OCI-LY3 (cell line): ENCODE measurements at regions not wholly inside any gene's neighbourhood (a gene's known extent, or its start where the extent isn't known, plus 50 kb on each side); places are given as distances from the start of the nearest gene placed in this dataset.

Experiments
- H2AFZ ChIP-seq: fragments of 200-600, 300-600 bp; shearing (Covaris generic); 2 replicates; pipeline ENCODE4 v1.6.0; 2014; ENCODE audit warnings: antibody characterized with exemption, low read depth, low read length
- H3K27ac ChIP-seq: fragments of 200-600, 300-600 bp; sonication (generic); 2 replicates; pipeline ENCODE4 v1.5.1; 2014; ENCODE audit warnings: mild to moderate bottlenecking, low read length, moderate library complexity, mixed read lengths
- H3K27me3 ChIP-seq: fragments of 200-600, 300-600 bp; sonication (generic); 2 replicates; pipeline ENCODE4 v1.6.1; 2014; ENCODE audit warnings: low read depth, low read length, mixed read lengths
- H3K36me3 ChIP-seq: fragments of 200-600, 300-600 bp; sonication (generic); replicated peaks from 2 replicates; pipeline ENCODE3; 2014; ENCODE audit warnings: low read depth, low read length, mixed read lengths
- H3K4me1 ChIP-seq: fragments of 300-600, 200-600 bp; sonication (generic); 2 replicates; pipeline ENCODE4 v1.6.1; 2014; ENCODE audit warnings: low read length, mixed read lengths
- H3K4me2 ChIP-seq: fragments of 200-600, 300-600 bp; sonication (generic); 2 replicates; pipeline ENCODE4 v1.6.1; 2014; ENCODE audit warnings: low read length, mixed read lengths
- H3K4me3 ChIP-seq: fragments of 300-600, 200-600 bp; sonication (generic); 2 replicates; pipeline ENCODE4 v1.5.1; 2014; ENCODE audit warnings: antibody characterized with exemption, mild to moderate bottlenecking, low read length, moderate library complexity
- H3K79me2 ChIP-seq: fragments of 300-600, 200-600 bp; shearing (Covaris generic); 2 replicates; pipeline ENCODE4 v1.6.1; 2014; ENCODE audit warnings: mild to moderate bottlenecking, low read length, mixed read lengths
- H3K9ac ChIP-seq: fragments of 300-600, 200-600 bp; shearing (Covaris generic); 2 replicates; pipeline ENCODE4 v1.6.0; 2014; ENCODE audit warnings: mild to moderate bottlenecking, low read length, moderate library complexity
- H3K9me3 ChIP-seq: fragments of 200-600, 300-600 bp; shearing (Covaris generic); 2 replicates; pipeline ENCODE4 v1.6.1; 2014; ENCODE audit warnings: low read length, mixed read lengths; ENCODE audit not compliant: insufficient read depth
- H4K20me1 ChIP-seq: fragments of 200-600, 300-600 bp; sonication (generic); 2 replicates; pipeline ENCODE4 v1.6.1; 2016; ENCODE audit warnings: low read length, mixed read lengths; ENCODE audit not compliant: insufficient read depth
- CTCF ChIP-seq: fragments of 200-600, 300-600 bp; sonication (generic); IDR thresholded peaks from 2 replicates; pipeline ENCODE4 v1.5.1; 2014; ENCODE audit warnings: antibody characterized with exemption, low read length, low read depth
- EZH2phosphoT487 ChIP-seq: fragments of 200-600 bp; shearing (Covaris generic); IDR thresholded peaks from 2 replicates; pipeline ENCODE4 v1.6.1; 2018; ENCODE audit warnings: antibody characterized with exemption, mixed run types, low read depth

- H2AFZ ChIP-seq = no peak overlapping the region
- H3K4me2 ChIP-seq = no peak overlapping the region
These were observed 539.4 kb upstream of the JARID2 start for GRCh38 chr6:14706378-14706929.

GRCh38 chr6:14707276-14707675 is 538.6 kb upstream of the JARID2 start:
- Histone ChIP-seq H3K9ac (no peak overlapping the region), H4K20me1 (no peaks in the 10 kb centered on the region), H3K4me3 (no peak overlapping the region), H3K4me1 (no peaks in the 10 kb centered on the region), H3K27ac (no peak overlapping the region), H3K27me3 (no peaks in the 10 kb centered on the region), H3K79me2 (no peaks in the 10 kb centered on the region), H3K4me2 (no peak overlapping the region), H3K36me3 (no peaks in the 10 kb centered on the region), H2AFZ (no peak overlapping the region), H3K9me3 (no peaks in the 10 kb centered on the region)
- no peak for TF ChIP-seq CTCF
- no peak for TF ChIP-seq EZH2phosphoT487

More at GRCh38 chr6:14706378-14706929, 539.4 kb upstream of the JARID2 start:
- H3K27me3 ChIP-seq = no peaks in the 10 kb centered on the region
- H3K27ac ChIP-seq = no peak overlapping the region
- no peak overlapping the region for H3K9ac ChIP-seq
- H4K20me1 ChIP-seq = no peaks in the 10 kb centered on the region
- no peak for TF ChIP-seq EZH2phosphoT487
- no peak for TF ChIP-seq CTCF
- no peaks in the 10 kb centered on the region for H3K36me3 ChIP-seq
- H3K4me1 ChIP-seq = no peaks in the 10 kb centered on the region
- H3K79me2 ChIP-seq = no peaks in the 10 kb centered on the region
- H3K4me3 ChIP-seq = no peak overlapping the region
- H3K9me3 ChIP-seq = no peaks in the 10 kb centered on the region

- no peak overlapping the region for H3K4me3 ChIP-seq
- no peaks in the 10 kb centered on the region for H3K27me3 ChIP-seq
- no peak overlapping the region for H2AFZ ChIP-seq
- TF ChIP-seq EZH2phosphoT487 (no peak), CTCF (no peak)
- no peaks in the 10 kb centered on the region for H3K9me3 ChIP-seq
- H3K79me2 ChIP-seq = no peaks in the 10 kb centered on the region
- no peaks in the 10 kb centered on the region for H3K4me1 ChIP-seq
- H4K20me1 ChIP-seq = no peaks in the 10 kb centered on the region
- no peaks in the 10 kb centered on the region for H3K36me3 ChIP-seq
- no peak overlapping the region for H3K27ac ChIP-seq
- no peak overlapping the region for H3K9ac ChIP-seq
- H3K4me2 ChIP-seq = no peak overlapping the region
These were observed 537.9 kb upstream of the JARID2 start for GRCh38 chr6:14707971-14708465.

GRCh38 chr6:14709066-14709670 is 536.7 kb upstream of the JARID2 start:
- Histone ChIP-seq H3K9ac (no peak overlapping the region), H3K9me3 (no peaks in the 10 kb centered on the region)

More at GRCh38 chr6:14709066-14709670, 536.7 kb upstream of the JARID2 start:
- no peak for TF ChIP-seq CTCF
- no peak for TF ChIP-seq EZH2phosphoT487
- no peak overlapping the region for H2AFZ ChIP-seq
- H3K27ac ChIP-seq = no peak overlapping the region
- H3K36me3 ChIP-seq = no peaks in the 10 kb centered on the region
- no peak overlapping the region for H3K4me2 ChIP-seq
- no peaks in the 10 kb centered on the region for H3K4me1 ChIP-seq
- no peaks in the 10 kb centered on the region for H4K20me1 ChIP-seq
- H3K79me2 ChIP-seq = no peaks in the 10 kb centered on the region
- H3K27me3 ChIP-seq = no peaks in the 10 kb centered on the region
- no peak overlapping the region for H3K4me3 ChIP-seq
